Chondrocyte (in vitro differentiated cells): ENCODE measurements at regions not wholly inside any gene's neighbourhood (a gene's known extent, or its start where the extent isn't known, plus 50 kb on each side); places are given as distances from the start of the nearest gene placed in this dataset.
"Not testable (repeated sequence)": the region's sequence is repeated elsewhere in the genome, so short reads cannot be mapped to it uniquely, and the experiment has no call there.

Experiments
- DNase-seq: peaks from one replicate; pipeline ENCODE4 v3.0.0; 2021; ENCODE audit warnings: mixed read lengths, low spot score
- H3K27ac Mint-ChIP-seq: one replicate; pipeline ENCODE4 v1.8.0; 2021; ENCODE audit warnings: mild to moderate bottlenecking, moderate library complexity, mixed read lengths; ENCODE audit not compliant: unreplicated experiment
- H3K27me3 Mint-ChIP-seq: 2 replicates; pipeline ENCODE4 v1.8.0; 2021; ENCODE audit warnings: low read depth, mixed read lengths
- H3K36me3 Mint-ChIP-seq: 2 replicates; pipeline ENCODE4 v1.8.0; 2021; ENCODE audit warnings: low read depth, mixed read lengths
- H3K4me1 Mint-ChIP-seq: 2 replicates; pipeline ENCODE4 v1.8.0; 2021; ENCODE audit warnings: low read depth, mild to moderate bottlenecking, mixed read lengths
- H3K4me3 Mint-ChIP-seq: one replicate; pipeline ENCODE4 v1.8.0; 2021; ENCODE audit warnings: mild to moderate bottlenecking, moderate library complexity, mixed read lengths; ENCODE audit not compliant: unreplicated experiment
- H3K9me3 Mint-ChIP-seq: 2 replicates; pipeline ENCODE4 v1.8.0; 2021; ENCODE audit warnings: low read depth, mixed read lengths
- CTCF ChIP-seq: fragments of 200-600 bp; sonication (generic); IDR thresholded peaks from 2 replicates; pipeline ENCODE4 v1.5.0; 2021; ENCODE audit warnings: antibody characterized with exemption, mild to moderate bottlenecking, moderate library complexity

- H3K9me3 Mint-ChIP-seq: peaks cover 13% of the 10 kb centered on the region
- no peak for DNase-seq
- H3K27ac Mint-ChIP-seq: no peak overlapping the region
- H3K4me3 Mint-ChIP-seq: no peak overlapping the region
- no peak for TF ChIP-seq CTCF
- no peaks in the 10 kb centered on the region for H3K4me1 Mint-ChIP-seq
- no peaks in the 10 kb centered on the region for H3K27me3 Mint-ChIP-seq
- peaks cover 2% of the 10 kb centered on the region for H3K36me3 Mint-ChIP-seq
Measured at GRCh38 chr5:56377573-56377972, 144.4 kb upstream of the ANKRD55 start.

- no peak for TF ChIP-seq CTCF
- Mint-ChIP-seq H3K27ac (no peak overlapping the region), H3K9me3 (peaks cover 13% of the 10 kb centered on the region), H3K4me3 (no peak overlapping the region), H3K4me1 (no peaks in the 10 kb centered on the region), H3K36me3 (peaks cover 2% of the 10 kb centered on the region), H3K27me3 (no peaks in the 10 kb centered on the region)
- no peak for DNase-seq
Measured at GRCh38 chr5:56376128-56376527, 143.0 kb upstream of the ANKRD55 start.

- peaks cover 2% of the 10 kb centered on the region for H3K36me3 Mint-ChIP-seq
- no peak for DNase-seq
- H3K4me1 Mint-ChIP-seq: no peaks in the 10 kb centered on the region
- H3K4me3 Mint-ChIP-seq: no peak overlapping the region
- no peak overlapping the region for H3K27ac Mint-ChIP-seq
- H3K27me3 Mint-ChIP-seq: no peaks in the 10 kb centered on the region
- H3K9me3 Mint-ChIP-seq: peaks cover 13% of the 10 kb centered on the region
- no peak for TF ChIP-seq CTCF
Measured at GRCh38 chr5:56375011-56375410, 141.9 kb upstream of the ANKRD55 start.

- not testable (repeated sequence) for DNase-seq, H3K4me1 Mint-ChIP-seq, H3K36me3 Mint-ChIP-seq, H3K27me3 Mint-ChIP-seq, H3K4me3 Mint-ChIP-seq, H3K27ac Mint-ChIP-seq
- H3K9me3 Mint-ChIP-seq: peaks cover 13% of the 10 kb centered on the region
Measured at GRCh38 chr5:56372491-56372890, 139.4 kb upstream of the ANKRD55 start.

- no peak for DNase-seq
- H3K27me3 Mint-ChIP-seq: no peaks in the 10 kb centered on the region
- no peak overlapping the region for H3K27ac Mint-ChIP-seq
- no peak for TF ChIP-seq CTCF
- no peaks in the 10 kb centered on the region for H3K9me3 Mint-ChIP-seq
- H3K4me3 Mint-ChIP-seq: no peak overlapping the region
- H3K4me1 Mint-ChIP-seq: no peaks in the 10 kb centered on the region
- no peaks in the 10 kb centered on the region for H3K36me3 Mint-ChIP-seq
Measured at GRCh38 chr5:56369361-56369811, 136.3 kb upstream of the ANKRD55 start.

- no peak for DNase-seq
- H3K4me3 Mint-ChIP-seq: no peak overlapping the region
- no peaks in the 10 kb centered on the region for H3K27me3 Mint-ChIP-seq
- H3K4me1 Mint-ChIP-seq: no peaks in the 10 kb centered on the region
- H3K27ac Mint-ChIP-seq: no peak overlapping the region
- no peak for TF ChIP-seq CTCF
- H3K9me3 Mint-ChIP-seq: no peaks in the 10 kb centered on the region
- no peaks in the 10 kb centered on the region for H3K36me3 Mint-ChIP-seq
Measured at GRCh38 chr5:56367748-56368147, 134.6 kb upstream of the ANKRD55 start.
